Effector memory CD4-positive, alpha-beta T cell (primary cell): ENCODE measurements at regions not wholly inside any gene's neighbourhood (a gene's known extent, or its start where the extent isn't known, plus 50 kb on each side); places are given as distances from the start of the nearest gene placed in this dataset.
"Not testable (repeated sequence)": the region's sequence is repeated elsewhere in the genome, so short reads cannot be mapped to it uniquely, and the experiment has no call there.

Experiments used
- DNase-seq, 3 donors: peaks; one replicate each; pipeline ENCODE4 v3.0.0-alpha.2; 2020
- H3K27ac ChIP-seq: 2 replicates; pipeline ENCODE4 v1.7.0; 2013; ENCODE audit warnings: mild to moderate bottlenecking, low read length, moderate library complexity; ENCODE audit not compliant: insufficient read depth, poor library complexity, severe bottlenecking
- H3K27me3 ChIP-seq: replicated peaks from 2 replicates; pipeline ENCODE4 v1.7.0; 2013; ENCODE audit warnings: mild to moderate bottlenecking, low read length; ENCODE audit not compliant: insufficient read depth, control insufficient read depth, poor library complexity, severe bottlenecking
- H3K36me3 ChIP-seq: 2 replicates; pipeline ENCODE4 v1.7.0; 2013; ENCODE audit warnings: mild to moderate bottlenecking, low read length, moderate library complexity; ENCODE audit not compliant: control insufficient read depth, insufficient read depth
- H3K4me1 ChIP-seq: 2 replicates; pipeline ENCODE4 v1.7.0; 2013; ENCODE audit warnings: low read length, mild to moderate bottlenecking; ENCODE audit not compliant: control insufficient read depth, insufficient read depth, poor library complexity, severe bottlenecking
- H3K4me3 ChIP-seq: 2 replicates; pipeline ENCODE4 v1.7.0; 2013; ENCODE audit warnings: low read length, low read depth, mild to moderate bottlenecking; ENCODE audit not compliant: insufficient read depth, poor library complexity, severe bottlenecking
- H3K9me3 ChIP-seq: 2 replicates; pipeline ENCODE4 v1.7.0; 2013; ENCODE audit warnings: mild to moderate bottlenecking, low read length, moderate library complexity; ENCODE audit not compliant: control insufficient read depth

DNA sequence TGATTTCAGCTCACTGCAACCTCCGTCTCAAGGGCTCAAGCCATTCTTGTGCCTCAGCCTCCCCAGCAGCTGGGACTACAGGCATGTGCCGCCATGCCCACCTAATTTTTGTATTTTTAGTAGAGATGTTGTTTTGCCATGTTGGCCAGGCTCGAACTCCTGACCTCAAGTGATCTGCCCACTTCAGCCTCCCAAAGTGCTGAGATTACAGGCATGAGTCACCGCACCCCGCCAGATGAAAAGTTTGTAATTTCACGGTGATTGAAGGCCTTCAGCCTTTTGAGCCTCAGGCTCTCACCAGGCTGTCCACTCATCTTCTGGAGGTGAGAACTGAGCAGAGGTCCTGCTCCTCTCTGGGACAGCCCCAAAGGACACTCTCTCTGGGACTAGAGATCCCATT is 103.2 kb downstream of the HIF1AN start:
- not testable (repeated sequence) for H3K4me1 ChIP-seq, H3K27ac ChIP-seq, H3K36me3 ChIP-seq, H3K4me3 ChIP-seq, H3K27me3 ChIP-seq, DNase-seq, H3K9me3 ChIP-seq

DNA sequence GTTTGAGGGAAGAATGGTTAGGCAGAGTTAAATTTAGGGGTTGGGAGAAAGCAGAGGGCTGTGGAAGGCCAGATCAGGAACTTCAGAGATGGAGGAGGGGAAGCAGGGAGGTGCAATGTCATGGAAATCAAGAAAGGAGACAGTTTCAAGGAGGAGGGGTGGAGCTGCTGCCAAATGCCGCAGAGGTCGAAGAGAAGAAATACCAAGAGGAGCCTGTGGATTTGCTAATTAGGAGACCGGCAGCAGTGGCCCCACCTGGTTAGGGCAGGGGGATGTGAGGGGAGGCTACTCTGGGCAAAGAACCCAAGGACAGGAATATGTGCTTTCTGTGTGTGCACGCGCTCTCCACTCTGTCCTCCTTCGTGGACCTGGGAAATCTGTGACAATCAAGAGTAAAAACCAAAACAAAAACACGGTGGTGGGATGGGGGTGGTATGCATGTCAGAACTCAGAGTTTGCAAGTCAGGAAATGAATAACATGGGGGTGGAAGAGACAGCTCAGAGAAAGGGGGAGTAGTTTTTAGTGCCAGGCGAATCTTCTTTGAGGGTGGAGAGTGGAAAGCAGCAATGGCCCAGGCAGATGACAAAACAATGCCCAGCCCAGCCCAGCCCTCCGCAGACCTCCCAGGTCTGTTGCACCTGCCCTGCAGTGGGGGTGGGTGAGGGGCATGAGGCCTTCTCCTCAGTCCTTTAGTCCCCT is 102.9 kb upstream of the PAX2 start:
- no peak overlapping the region for H3K27ac ChIP-seq
- H3K4me1 ChIP-seq: no peaks in the 10 kb centered on the region
- DNase-seq: no peak
- H3K4me3 ChIP-seq: no peak overlapping the region
- H3K36me3 ChIP-seq: no peaks in the 10 kb centered on the region
- peaks cover 7% of the 10 kb centered on the region for H3K27me3 ChIP-seq
- H3K9me3 ChIP-seq: no peaks in the 10 kb centered on the region

DNA sequence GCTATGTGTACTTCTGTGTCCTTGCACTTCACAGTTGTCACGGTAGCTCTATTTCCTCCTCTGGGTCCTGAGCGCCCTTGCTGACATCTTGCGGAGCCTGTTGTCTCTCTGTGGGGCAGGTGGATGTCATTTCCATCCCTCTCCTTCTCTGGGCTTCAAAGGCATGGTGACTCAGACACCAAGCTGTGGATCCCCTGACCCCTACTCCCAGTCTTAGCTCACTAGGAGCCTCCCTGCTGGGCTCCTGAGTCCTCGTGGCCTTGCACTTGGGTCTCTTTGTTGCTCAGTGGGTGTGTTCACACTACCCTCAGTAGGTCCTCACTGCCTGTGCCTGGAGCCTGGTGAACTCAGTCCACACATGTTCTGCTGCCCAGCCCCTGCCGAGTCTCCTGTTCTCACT is 100.3 kb upstream of the PAX2 start:
- H3K4me3 ChIP-seq: no peak overlapping the region
- no peak overlapping the region for H3K27ac ChIP-seq
- no peaks in the 10 kb centered on the region for H3K9me3 ChIP-seq
- no peak for DNase-seq
- peaks cover 4% of the 10 kb centered on the region for H3K27me3 ChIP-seq
- no peaks in the 10 kb centered on the region for H3K4me1 ChIP-seq
- no peaks in the 10 kb centered on the region for H3K36me3 ChIP-seq

DNA sequence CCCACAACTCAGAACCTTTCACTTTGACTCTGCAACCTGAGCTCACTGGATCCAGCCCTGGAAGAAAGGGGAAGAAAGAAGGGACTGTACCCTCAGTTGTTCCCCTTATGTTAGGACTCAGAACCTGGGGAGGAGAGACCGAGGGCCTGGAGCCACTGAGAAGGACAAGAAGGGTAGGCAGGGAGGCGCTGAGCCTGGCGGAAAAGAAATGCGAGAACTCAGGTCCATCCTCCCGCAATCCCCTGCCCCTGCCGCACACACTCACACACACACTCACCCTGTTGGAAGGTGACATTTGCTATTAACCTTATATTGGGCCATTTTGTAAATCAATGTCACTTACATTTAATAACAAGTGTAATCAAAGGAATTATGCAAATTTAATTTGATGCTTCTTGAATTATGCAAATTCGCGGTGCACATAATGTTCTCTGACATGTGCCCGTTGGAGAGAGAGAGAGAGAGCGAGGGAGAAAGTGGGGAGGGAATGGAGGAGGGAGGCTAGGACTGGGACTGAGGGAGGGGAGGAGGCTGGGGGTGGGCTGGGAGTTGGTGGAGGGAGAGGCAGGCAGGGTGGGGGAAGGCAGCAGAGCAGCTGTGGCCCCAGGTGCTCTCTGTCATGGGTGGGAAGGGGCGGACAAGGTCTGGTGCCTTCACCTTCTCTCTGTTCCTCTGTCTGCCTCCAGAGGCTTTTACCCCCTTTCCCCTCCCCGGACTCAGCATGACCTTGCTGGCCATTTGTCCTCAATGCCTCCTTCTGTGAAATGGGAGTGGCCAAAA is 99.6 kb upstream of the PAX2 start:
- Histone ChIP-seq H3K4me1 (no peaks in the 10 kb centered on the region), H3K4me3 (no peak overlapping the region), H3K9me3 (no peaks in the 10 kb centered on the region), H3K36me3 (no peaks in the 10 kb centered on the region), H3K27ac (no peak overlapping the region), H3K27me3 (peaks cover 4% of the 10 kb centered on the region)
- no peak for DNase-seq

DNA sequence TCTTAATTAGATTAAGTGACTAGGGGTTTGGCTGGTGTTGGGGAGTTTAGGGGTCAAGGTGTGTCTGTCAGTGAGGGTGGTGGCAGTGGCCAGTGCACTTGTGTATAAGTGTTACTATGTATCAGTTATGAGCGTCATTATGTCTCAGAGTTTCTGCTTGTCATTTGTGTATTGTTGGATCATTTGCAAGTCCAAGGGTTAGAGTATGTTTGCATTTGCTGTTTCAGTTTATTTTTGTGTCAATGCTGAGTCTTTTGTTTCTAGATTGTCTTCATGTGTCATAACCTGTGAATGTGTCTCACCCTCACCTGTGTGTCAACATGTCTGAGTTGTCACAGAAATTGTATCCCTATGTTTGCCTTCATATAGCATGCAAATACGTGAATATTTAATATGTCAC is 97.5 kb upstream of the PAX2 start:
- Histone ChIP-seq H3K4me3 (no peak overlapping the region), H3K4me1 (no peaks in the 10 kb centered on the region), H3K36me3 (no peaks in the 10 kb centered on the region), H3K27me3 (peaks cover 11% of the 10 kb centered on the region), H3K27ac (no peak overlapping the region), H3K9me3 (no peaks in the 10 kb centered on the region)
- no peak for DNase-seq

DNA sequence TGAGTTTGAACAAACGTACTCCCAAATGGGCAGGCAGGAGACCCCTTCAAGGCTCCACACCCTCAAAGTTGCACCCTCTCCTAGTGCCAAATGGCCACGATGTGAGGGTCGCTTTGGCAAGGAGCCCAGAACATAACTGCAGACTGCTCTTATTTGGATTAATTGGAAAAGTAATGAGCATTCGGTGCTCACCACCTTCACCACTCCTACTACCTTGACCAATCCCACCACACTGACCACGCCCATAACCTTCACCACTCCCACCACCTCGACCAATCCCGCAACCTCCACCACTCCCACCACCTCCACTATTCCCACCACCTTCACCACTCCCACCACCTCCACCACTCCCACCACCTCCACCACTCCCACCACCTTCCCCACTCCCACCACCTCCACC is 94.7 kb upstream of the PAX2 start:
- no peaks in the 10 kb centered on the region for H3K9me3 ChIP-seq
- H3K4me3 ChIP-seq: no peak overlapping the region
- H3K27me3 ChIP-seq: peaks cover 37% of the 10 kb centered on the region
- H3K36me3 ChIP-seq: no peaks in the 10 kb centered on the region
- DNase-seq: no peak
- H3K27ac ChIP-seq: no peak overlapping the region
- peaks cover 14% of the 10 kb centered on the region for H3K4me1 ChIP-seq

GRCh38 chr10:100651099-100651498 is 94.3 kb upstream of the PAX2 start:
- H3K36me3 ChIP-seq, DNase-seq, H3K27ac ChIP-seq, H3K4me3 ChIP-seq, H3K9me3 ChIP-seq: not testable (repeated sequence)
- Histone ChIP-seq H3K4me1 (peaks cover 18% of the 10 kb centered on the region), H3K27me3 (peaks cover 41% of the 10 kb centered on the region)

DNA sequence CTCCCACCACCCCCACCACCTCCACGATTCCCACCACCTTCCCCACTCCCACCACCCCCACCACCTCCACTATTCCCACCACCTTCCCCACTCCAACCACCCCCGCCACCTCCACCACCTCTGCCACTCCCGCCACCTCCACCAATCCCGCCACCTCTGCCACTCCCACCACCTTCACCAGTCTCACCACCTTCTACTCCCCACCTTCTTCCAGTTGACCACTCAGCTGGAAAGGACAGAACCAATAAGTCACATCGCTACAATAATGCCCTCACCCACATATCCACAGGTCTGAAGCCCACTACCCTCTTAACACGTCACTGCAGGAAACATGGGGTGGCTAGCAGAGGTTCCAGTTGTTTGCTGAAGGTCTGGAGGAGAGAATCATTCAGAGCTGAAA is 93.5 kb upstream of the PAX2 start:
- H3K27me3 ChIP-seq: peaks cover 45% of the 10 kb centered on the region
- DNase-seq: no peak

GRCh38 chr10:100652406-100653135 is 92.8 kb upstream of the PAX2 start:
- H3K9me3 ChIP-seq: no peaks in the 10 kb centered on the region
- H3K36me3 ChIP-seq: no peaks in the 10 kb centered on the region
- peaks cover 44% of the 10 kb centered on the region for H3K27me3 ChIP-seq
- DNase-seq: no peak
- peaks cover 18% of the 10 kb centered on the region for H3K4me1 ChIP-seq
- no peak overlapping the region for H3K27ac ChIP-seq
- no peak overlapping the region for H3K4me3 ChIP-seq

More for the DNA sequence above, 93.5 kb upstream of the PAX2 start:
- Histone ChIP-seq H3K27ac (no peak overlapping the region), H3K4me1 (peaks cover 18% of the 10 kb centered on the region), H3K4me3 (no peak overlapping the region), H3K9me3 (no peaks in the 10 kb centered on the region), H3K36me3 (no peaks in the 10 kb centered on the region)
